K562 (cell line): ENCODE measurements at regions not wholly inside any gene's neighbourhood (a gene's known extent, or its start where the extent isn't known, plus 50 kb on each side); places are given as distances from the start of the nearest gene placed in this dataset.

Source experiments
- ATAC-seq: fragments of 200-7000 bp; cut with Tn5 transposase; 3 replicates; pipeline ENCODE4 v1.9.1; 2020; ENCODE audit warnings: moderate library complexity
- BruUV-seq: library from RNA; stranded (reverse); fragments of 400-500 nt; replicated peaks from 2 replicates; lab custom pipeline; 2021; lab: Mats Ljungman, UMichigan
- CTCF ChIA-PET: fragments of 300-600 bp; formaldehyde crosslinking; extraction: SDS; loops from one replicate; lab custom pipeline; 2021; ENCODE audit warnings: low intra/inter-chr PET ratio; lab: Yijun Ruan, JAX
- POLR2A ChIA-PET: fragments of 300-600, 350-650 bp; sonication (Branson Sonifier 250); formaldehyde crosslinking; extraction: SDS; loops from one replicate; lab custom pipeline; 2021; ENCODE audit warnings: antibody characterized with exemption, inconsistent platforms; lab: Yijun Ruan, JAX
- DNase-seq, 4 experiments: peaks; one replicate each; pipeline versions ENCODE4 v3.0.0 to v3.0.0-alpha.2; 2011 to 2018; ENCODE audit warnings: low spot score in 3 of 4, mixed read lengths in 3 of 4; ENCODE audit errors: extremely low read depth in 1 of 4
- FAIRE-seq: peaks from 2 replicates; lab custom pipeline; 2011; peaks lifted over from hg19 to GRCh38; lab: Jason Lieb, UNC
- H2AFZ ChIP-seq: 2 replicates; pipeline ENCODE4 v1.6.0; 2011; ENCODE audit warnings: low read depth, low read length, control low read depth, inconsistent platforms
- H3K27ac ChIP-seq: fragments of 200-600 bp; 3 replicates; pipeline ENCODE4 v1.8.0; 2011; ENCODE audit warnings: low read depth, mild to moderate bottlenecking, control low read depth, inconsistent platforms, low read length, moderate library complexity, mixed read lengths; ENCODE audit errors: extremely low read depth
- H3K27me3 ChIP-seq, 2 experiments: fragments of 300-600 bp in 1 of 2; 2 replicates in 1 of 2; 3 replicates in 1 of 2; pipeline versions ENCODE4 v1.6.0 to v1.8.0; 2011; ENCODE audit warnings: inconsistent platforms in 2 of 2, low read length in 2 of 2, mild to moderate bottlenecking in 1 of 2, mixed read lengths in 1 of 2, moderate library complexity in 1 of 2; ENCODE audit not compliant: control insufficient read depth in 2 of 2, insufficient read depth in 2 of 2
- H3K36me3 ChIP-seq: fragments of 300-600 bp; 3 replicates; pipeline ENCODE4 v1.8.0; 2011; ENCODE audit warnings: mild to moderate bottlenecking, low read length, inconsistent platforms; ENCODE audit not compliant: control insufficient read depth, insufficient read depth
- H3K4me1 ChIP-seq, 2 experiments: fragments of 200-600 bp in 1 of 2; replicated peaks in 1 of 2; 2 replicates in 1 of 2; 3 replicates in 1 of 2; pipeline versions ENCODE4 v1.5.1 to v1.8.0; 2011; ENCODE audit warnings: inconsistent platforms in 2 of 2, low read length in 2 of 2, mild to moderate bottlenecking in 1 of 2, mixed read lengths in 1 of 2, moderate library complexity in 1 of 2; ENCODE audit not compliant: control insufficient read depth in 2 of 2, insufficient read depth in 2 of 2
- H3K4me2 ChIP-seq: 2 replicates; pipeline ENCODE4 v1.6.1; 2011; ENCODE audit warnings: low read length, control low read depth, inconsistent platforms, mixed read lengths; ENCODE audit not compliant: insufficient read depth
- H3K4me3 ChIP-seq: fragments of 200-600 bp; sonication (generic), shearing (Covaris generic); 2 replicates; pipeline ENCODE4 v1.5.1; 2016; ENCODE audit warnings: control low read depth, inconsistent platforms
- H3K79me2 ChIP-seq: fragments of 200-600 bp; 3 replicates; pipeline ENCODE4 v1.8.0; 2011; ENCODE audit warnings: low read length, inconsistent platforms; ENCODE audit not compliant: control insufficient read depth, insufficient read depth
- H3K9ac ChIP-seq, 2 experiments: 2 replicates each; pipeline versions ENCODE4 v1.6.0 to v1.6.1; 2011; ENCODE audit warnings: low read depth in 2 of 2, low read length in 2 of 2, control low read depth in 1 of 2, inconsistent platforms in 1 of 2, mild to moderate bottlenecking in 1 of 2, mixed read lengths in 1 of 2; ENCODE audit not compliant: insufficient read depth in 1 of 2
- H3K9me1 ChIP-seq: one replicate; pipeline ENCODE4 v1.6.0; 2011; ENCODE audit warnings: inconsistent platforms, mild to moderate bottlenecking, low read length, moderate library complexity; ENCODE audit not compliant: control insufficient read depth, insufficient read depth
- H3K9me3 ChIP-seq: replicated peaks from 2 replicates; pipeline ENCODE4 v1.5.1; 2011; ENCODE audit warnings: low read depth, low read length, inconsistent platforms; ENCODE audit not compliant: control insufficient read depth, insufficient read depth
- H4K20me1 ChIP-seq: replicated peaks from 2 replicates; pipeline ENCODE4 v1.6.1; 2011; ENCODE audit warnings: low read length, inconsistent platforms, mixed read lengths; ENCODE audit not compliant: control insufficient read depth, insufficient read depth
- CEBPG ChIP-seq, 3 experiments: fragments of 200-800 bp in 1 of 3; sonication (Bioruptor generic) in 1 of 3; sonication (generic) in 1 of 3; formaldehyde crosslinking in 1 of 3; IDR thresholded peaks in 2 of 3; conservative IDR thresholded peaks in 1 of 3; 2 replicates each; pipeline versions ENCODE4 v1.6.1 to v1.8.0; 2016 to 2022; ENCODE audit warnings: missing compliant biosample characterization in 2 of 3, missing genetic modification characterization in 2 of 3, mild to moderate bottlenecking in 1 of 3, missing genetic modification reagents in 1 of 3
- OTX1 ChIP-seq: fragments of 450-650 bp; formaldehyde crosslinking; IDR thresholded peaks from 2 replicates; pipeline ENCODE4 v1.4.0; 2022; ENCODE audit warnings: mild to moderate bottlenecking
- POLR2H ChIP-seq: IDR thresholded peaks from 2 replicates; pipeline ENCODE4 v1.6.1; 2016; ENCODE audit warnings: missing genetic modification characterization, low read depth, mild to moderate bottlenecking, control low read depth, missing compliant biosample characterization, moderate library complexity
- WGBS: fragments of 100-300 bp; shearing (Covaris generic); methylation state at CpG from one replicate; pipeline ENCODE4 v1.1.6; 2016; ENCODE audit warnings: low coverage, mixed read lengths; ENCODE audit not compliant: insufficient coverage; ENCODE audit errors: missing lambda C conversion rate; 5-methylcytosine and 5-hydroxymethylcytosine counted together
- in situ Hi-C: fragments of 300-500 bp; cut with MboI; formaldehyde crosslinking; loops from 4 replicates; pipeline ENCODE4 v1.15.0; 2018; ENCODE audit warnings: inconsistent platforms, mixed read lengths
- intact Hi-C: fragments of 100-400 bp; cut with micrococcal nuclease; formaldehyde crosslinking; loops from 2 replicates; pipeline ENCODE4 v1.14.2; 2022
- TF ChIP-seq, protein P1 (sequence below): fragments of 450-650 bp; formaldehyde crosslinking; IDR thresholded peaks from 2 replicates; pipeline ENCODE4 v1.4.0; 2020; ENCODE audit warnings: mild to moderate bottlenecking, moderate library complexity

DNA sequence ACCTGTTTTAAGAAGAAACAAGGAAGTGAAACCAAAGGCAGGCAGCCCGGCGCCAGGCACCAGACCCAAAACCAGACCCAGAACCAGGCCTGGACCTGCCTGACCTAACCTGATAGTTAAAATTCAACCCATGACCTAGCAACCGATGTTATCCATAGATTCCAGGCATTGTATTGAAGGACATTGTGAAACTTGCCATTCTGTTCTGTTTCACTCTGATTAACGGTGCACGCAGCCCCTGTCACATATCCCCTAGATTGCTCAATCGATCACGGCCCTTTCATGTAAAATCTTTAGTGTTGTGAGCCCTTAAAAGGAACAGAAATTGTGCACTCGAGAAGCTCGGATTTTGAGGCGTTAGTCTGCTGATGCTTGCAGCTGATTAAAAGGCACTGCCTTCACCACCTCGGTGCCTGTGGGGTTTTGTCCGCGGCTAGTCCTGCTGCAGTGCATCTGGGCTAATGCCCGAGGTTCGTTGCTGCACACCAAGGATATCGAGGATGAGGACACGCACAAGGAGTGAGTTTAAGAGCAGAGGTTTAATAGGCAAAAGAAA lies 262.5 kb upstream of the TMEM132C start:
- BruUV-seq, result no TSS peak
- intact Hi-C loops, result no loop called here
- no peak overlapping the region for H3K27ac ChIP-seq
- WGBS, result 2% methylated on average over 17 of the region's 17 CpGs
- H2AFZ ChIP-seq, result no peak overlapping the region
- H3K4me2 ChIP-seq, result no peak overlapping the region
- no peak overlapping the region for H3K4me3 ChIP-seq
- no peak for ATAC-seq
- no peaks in the 10 kb centered on the region for H3K79me2 ChIP-seq
- H3K9me3 ChIP-seq, result no peaks in the 10 kb centered on the region
- no peaks in the 10 kb centered on the region for H4K20me1 ChIP-seq
- TF ChIP-seq POLR2H (tag), result no peak
- TF ChIP-seq CEBPG (CRISPR knock-in tag; IDR thresholded peaks at IDR 0.05), result 0 out of 2 replicates have a peak, but pooled peaks have one; percentile 16
- no peak for TF ChIP-seq CEBPG (tag; conservative IDR thresholded peaks at IDR 0.05 in 1 of 2, IDR thresholded peaks at IDR 0.05 in 1 of 2)
- TF ChIP-seq, protein P1, sequence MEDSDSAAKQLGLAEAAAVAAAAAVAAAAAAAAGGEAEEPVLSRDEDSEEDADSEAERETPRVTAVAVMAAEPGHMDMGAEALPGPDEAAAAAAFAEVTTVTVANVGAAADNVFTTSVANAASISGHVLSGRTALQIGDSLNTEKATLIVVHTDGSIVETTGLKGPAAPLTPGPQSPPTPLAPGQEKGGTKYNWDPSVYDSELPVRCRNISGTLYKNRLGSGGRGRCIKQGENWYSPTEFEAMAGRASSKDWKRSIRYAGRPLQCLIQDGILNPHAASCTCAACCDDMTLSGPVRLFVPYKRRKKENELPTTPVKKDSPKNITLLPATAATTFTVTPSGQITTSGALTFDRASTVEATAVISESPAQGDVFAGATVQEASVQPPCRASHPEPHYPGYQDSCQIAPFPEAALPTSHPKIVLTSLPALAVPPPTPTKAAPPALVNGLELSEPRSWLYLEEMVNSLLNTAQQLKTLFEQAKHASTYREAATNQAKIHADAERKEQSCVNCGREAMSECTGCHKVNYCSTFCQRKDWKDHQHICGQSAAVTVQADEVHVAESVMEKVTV (CRISPR knock-in tag), result no peak
- TF ChIP-seq OTX1 (CRISPR knock-in tag), result no peak
- FAIRE-seq, result no peak
- in situ Hi-C loops, result no loop called here
- no peaks in the 10 kb centered on the region for H3K27me3 ChIP-seq
- no peak for DNase-seq
- POLR2A ChIA-PET, result interaction anchor here (0.6 kb wide), 1 partner anchor 204 kb away, joined by 3 read pairs; no protein-coding TSS in a partner anchor
- H3K9ac ChIP-seq, result no peak overlapping the region
- H3K4me1 ChIP-seq, result no peaks in the 10 kb centered on the region
- no peaks in the 10 kb centered on the region for H3K36me3 ChIP-seq
- CTCF ChIA-PET, result no interaction called here
- H3K9me1 ChIP-seq, result no peaks in the 10 kb centered on the region
